SK-N-MC (cell line): ENCODE measurements at regions not wholly inside any gene's neighbourhood (a gene's known extent, or its start where the extent isn't known, plus 50 kb on each side); places are given as distances from the start of the nearest gene placed in this dataset.

Experiments
- EZH2 ChIP-seq: fragments of 200-600 bp; sonication (generic); IDR thresholded peaks from one replicate; pipeline ENCODE4 v1.6.1; 2017; ENCODE audit warnings: antibody characterized with exemption
- POLR2AphosphoS5 ChIP-seq: IDR thresholded peaks from 2 replicates; pipeline ENCODE4 v1.6.1; 2012; ENCODE audit warnings: mild to moderate bottlenecking, low read depth, low read length, borderline replicate concordance

- no peak for TF ChIP-seq EZH2
- TF ChIP-seq POLR2AphosphoS5: no peak
These were observed 240.0 kb upstream of the PPP1R3A start for GRCh38 chr7:114158854-114159253.
